NB4 (cell line): ENCODE measurements at regions not wholly inside any gene's neighbourhood (a gene's known extent, or its start where the extent isn't known, plus 50 kb on each side); places are given as distances from the start of the nearest gene placed in this dataset.

ENCODE experiments used
- DNase-seq: peaks from one replicate; pipeline ENCODE4 v3.0.0; 2010; ENCODE audit warnings: low read depth
- H3K4me3 ChIP-seq: one replicate; pipeline ENCODE4 v1.5.1; 2011; ENCODE audit warnings: mild to moderate bottlenecking, low read depth, low read length, moderate library complexity
- MYC ChIP-seq: IDR thresholded peaks from 2 replicates; pipeline ENCODE4 v1.6.1; 2011; ENCODE audit warnings: low read depth, low read length
- POLR2A ChIP-seq: IDR thresholded peaks from 2 replicates; pipeline ENCODE4 v1.6.1; 2011; ENCODE audit warnings: mild to moderate bottlenecking; ENCODE audit not compliant: insufficient read length; ENCODE audit errors: extremely low read depth
- TF ChIP-seq, protein P1 (sequence below): IDR thresholded peaks from one replicate; pipeline ENCODE4 v1.5.1; 2012; ENCODE audit warnings: low read depth, low read length
- TF ChIP-seq, protein P2 (sequence below): IDR thresholded peaks from 2 replicates; pipeline ENCODE4 v1.6.1; 2011; ENCODE audit warnings: low read depth, low read length

DNA sequence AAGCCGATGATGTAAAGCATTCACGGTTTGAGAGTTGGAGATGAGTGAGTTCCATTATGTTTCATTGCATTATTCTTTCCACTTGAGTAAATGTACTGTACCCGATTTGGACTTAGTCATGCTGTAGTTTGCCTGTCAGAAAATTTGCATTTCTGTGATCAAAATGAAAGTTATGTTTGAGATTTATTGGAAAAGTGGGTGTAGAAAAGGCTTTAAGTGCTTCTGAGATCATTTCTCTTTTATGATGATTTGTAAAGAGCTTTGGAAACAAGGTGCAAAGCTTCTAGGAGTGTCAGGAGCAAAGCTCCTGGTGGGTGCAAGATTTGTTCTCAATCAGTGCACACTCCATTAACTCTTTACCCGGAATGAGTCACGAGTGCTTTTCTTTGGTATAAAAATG lies 204.1 kb upstream of the POM121L12 start:
- no peak for DNase-seq
- no peak overlapping the region for H3K4me3 ChIP-seq
- TF ChIP-seq MYC (no peak), POLR2A (no peak)
- TF ChIP-seq, protein P1, sequence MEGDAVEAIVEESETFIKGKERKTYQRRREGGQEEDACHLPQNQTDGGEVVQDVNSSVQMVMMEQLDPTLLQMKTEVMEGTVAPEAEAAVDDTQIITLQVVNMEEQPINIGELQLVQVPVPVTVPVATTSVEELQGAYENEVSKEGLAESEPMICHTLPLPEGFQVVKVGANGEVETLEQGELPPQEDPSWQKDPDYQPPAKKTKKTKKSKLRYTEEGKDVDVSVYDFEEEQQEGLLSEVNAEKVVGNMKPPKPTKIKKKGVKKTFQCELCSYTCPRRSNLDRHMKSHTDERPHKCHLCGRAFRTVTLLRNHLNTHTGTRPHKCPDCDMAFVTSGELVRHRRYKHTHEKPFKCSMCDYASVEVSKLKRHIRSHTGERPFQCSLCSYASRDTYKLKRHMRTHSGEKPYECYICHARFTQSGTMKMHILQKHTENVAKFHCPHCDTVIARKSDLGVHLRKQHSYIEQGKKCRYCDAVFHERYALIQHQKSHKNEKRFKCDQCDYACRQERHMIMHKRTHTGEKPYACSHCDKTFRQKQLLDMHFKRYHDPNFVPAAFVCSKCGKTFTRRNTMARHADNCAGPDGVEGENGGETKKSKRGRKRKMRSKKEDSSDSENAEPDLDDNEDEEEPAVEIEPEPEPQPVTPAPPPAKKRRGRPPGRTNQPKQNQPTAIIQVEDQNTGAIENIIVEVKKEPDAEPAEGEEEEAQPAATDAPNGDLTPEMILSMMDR = no peak
- TF ChIP-seq, protein P2, sequence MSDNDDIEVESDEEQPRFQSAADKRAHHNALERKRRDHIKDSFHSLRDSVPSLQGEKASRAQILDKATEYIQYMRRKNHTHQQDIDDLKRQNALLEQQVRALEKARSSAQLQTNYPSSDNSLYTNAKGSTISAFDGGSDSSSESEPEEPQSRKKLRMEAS = no peak

DNA sequence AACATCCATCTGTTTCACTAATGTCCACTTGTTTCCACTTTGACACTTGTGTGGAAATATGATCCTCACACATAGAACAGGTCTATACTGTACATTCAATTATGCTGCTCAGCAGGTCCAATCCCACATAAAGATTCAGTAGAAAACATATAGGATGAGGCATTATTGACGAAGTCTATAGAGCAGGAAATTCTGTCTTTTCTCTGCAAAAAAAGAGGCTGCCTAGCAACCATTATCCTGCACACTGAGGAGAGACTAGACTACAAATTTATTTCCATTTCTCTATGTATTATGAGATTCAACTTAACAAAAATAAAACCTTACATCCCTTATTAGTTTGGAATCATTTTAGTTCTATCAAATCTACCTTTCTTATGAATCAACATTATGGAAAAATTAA lies 204.6 kb upstream of the POM121L12 start:
- TF ChIP-seq, protein P2 = no peak
- TF ChIP-seq, protein P1 = no peak
- TF ChIP-seq MYC (no peak), POLR2A (no peak)
- no peak for DNase-seq
- no peak overlapping the region for H3K4me3 ChIP-seq

DNA sequence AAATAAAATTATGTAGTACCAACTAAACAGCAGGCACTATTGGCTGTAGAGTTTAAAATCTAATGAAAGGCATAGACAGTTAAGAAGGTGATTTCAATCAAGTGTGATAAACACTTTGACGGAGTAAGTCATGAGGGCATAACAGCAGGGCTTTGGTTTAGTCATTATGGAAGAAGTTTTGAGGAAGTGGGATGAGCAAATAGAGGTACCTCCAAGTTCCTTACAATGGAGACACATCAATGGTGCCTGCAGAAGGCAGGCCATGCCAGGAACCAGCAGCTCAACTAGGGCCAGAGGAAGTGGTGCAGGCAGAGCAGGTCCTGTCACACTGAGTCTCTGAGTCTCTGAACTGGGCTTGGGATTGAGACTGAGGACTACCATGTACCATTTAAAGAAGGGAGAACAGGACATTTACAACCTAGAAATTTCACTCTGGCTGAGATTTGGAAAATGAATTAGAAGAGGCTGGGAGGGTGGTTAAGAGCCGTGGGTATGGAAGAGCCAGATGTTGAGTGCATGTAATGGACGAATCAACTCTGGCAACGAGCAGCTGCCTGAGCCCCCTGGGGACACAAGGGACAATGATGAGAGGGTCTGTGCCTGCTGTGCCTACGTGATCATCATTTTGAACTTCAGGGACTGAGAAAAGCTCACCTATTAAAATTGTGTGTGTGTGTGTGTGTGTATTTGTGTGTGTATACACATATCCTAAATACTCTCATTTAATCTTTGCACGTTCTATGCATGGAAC lies 208.7 kb upstream of the POM121L12 start:
- H3K4me3 ChIP-seq = no peak overlapping the region
- TF ChIP-seq, protein P1 = no peak
- TF ChIP-seq POLR2A = no peak
- TF ChIP-seq, protein P2 = no peak
- TF ChIP-seq MYC = no peak
- no peak for DNase-seq

DNA sequence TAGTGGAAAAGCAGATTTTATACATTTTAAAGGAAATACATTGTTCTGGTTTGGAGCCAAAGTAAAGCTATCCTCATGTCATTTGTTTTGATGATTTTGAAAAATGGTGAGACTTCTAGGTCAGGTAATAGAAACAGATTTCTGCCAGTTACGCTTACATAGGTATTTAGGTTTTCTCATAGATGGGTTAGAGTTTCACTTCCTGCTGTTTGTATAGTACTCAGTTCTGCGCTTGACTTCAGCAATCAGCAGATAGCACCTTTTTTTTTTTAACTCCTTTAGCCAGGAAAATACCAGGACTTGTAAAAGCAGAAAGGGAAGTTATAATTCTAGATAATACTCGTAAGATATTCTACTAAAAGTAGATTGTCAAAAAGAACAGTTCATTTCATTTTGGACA lies 209.8 kb upstream of the POM121L12 start:
- TF ChIP-seq MYC = no peak
- no peak overlapping the region for H3K4me3 ChIP-seq
- DNase-seq = no peak

DNA sequence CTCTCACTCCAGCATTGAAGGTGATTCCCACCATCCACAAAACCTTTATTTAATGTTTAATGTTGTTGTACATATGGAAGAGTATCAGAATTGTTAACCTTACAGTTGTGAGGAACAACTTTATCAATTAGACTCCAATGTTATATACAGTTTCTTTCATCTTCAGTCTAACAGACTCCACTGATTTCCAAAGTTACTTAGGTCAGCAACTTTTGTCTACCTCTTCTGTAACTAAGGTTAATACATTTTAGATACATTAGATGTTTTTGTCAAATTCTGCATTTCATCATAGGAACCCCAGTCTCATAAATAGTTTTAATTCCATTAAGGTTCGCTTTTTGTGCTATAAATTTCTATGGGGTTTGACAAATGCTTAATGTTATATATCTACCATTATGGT lies 223.9 kb upstream of the POM121L12 start:
- H3K4me3 ChIP-seq = no peak overlapping the region
- TF ChIP-seq, protein P1 = no peak
- no peak for TF ChIP-seq MYC
- TF ChIP-seq, protein P2 = no peak
- no peak for DNase-seq

DNA sequence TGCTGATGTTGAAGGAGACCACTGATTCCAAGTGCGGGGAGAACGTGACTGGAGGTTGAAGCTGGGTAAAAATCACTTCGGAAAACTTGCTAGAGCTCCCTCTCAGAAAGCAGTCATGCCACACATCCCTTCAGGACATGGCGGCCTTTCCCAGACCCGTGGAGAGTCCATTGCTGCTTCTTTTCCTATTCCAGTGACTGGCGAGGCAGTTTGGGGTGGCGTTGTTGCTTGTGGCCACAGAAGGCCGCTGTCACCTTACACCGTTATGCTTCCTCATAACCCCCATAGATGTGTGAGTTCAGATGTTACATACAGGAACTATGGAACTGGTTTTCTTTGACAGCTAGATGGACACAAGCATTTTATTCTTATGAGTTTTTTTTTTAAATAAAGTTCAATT lies 235.6 kb upstream of the POM121L12 start:
- H3K4me3 ChIP-seq = no peak overlapping the region
- TF ChIP-seq, protein P1 = no peak
- TF ChIP-seq, protein P2 = no peak
- TF ChIP-seq MYC = no peak
- TF ChIP-seq POLR2A = no peak
- peak; percentile 9 for DNase-seq
